Activated naive CD8-positive, alpha-beta T cell treated with anti-CD3 and anti-CD28 coated beads for 36 hours (primary cell): ENCODE measurements at regions not wholly inside any gene's neighbourhood (a gene's known extent, or its start where the extent isn't known, plus 50 kb on each side); places are given as distances from the start of the nearest gene placed in this dataset.

Experiments
- DNase-seq: peaks from one replicate; pipeline ENCODE4 v3.0.0; 2021
- H3K27ac Mint-ChIP-seq: one replicate; pipeline ENCODE4 v1.8.0; 2022; ENCODE audit warnings: mild to moderate bottlenecking, moderate library complexity, mixed read lengths
- H3K27me3 Mint-ChIP-seq: one replicate; pipeline ENCODE4 v1.8.0; 2022; ENCODE audit warnings: mild to moderate bottlenecking, mixed read lengths
- H3K36me3 Mint-ChIP-seq: one replicate; pipeline ENCODE4 v1.8.0; 2021; ENCODE audit warnings: mild to moderate bottlenecking, mixed read lengths
- H3K4me1 Mint-ChIP-seq: one replicate; pipeline ENCODE4 v1.8.0; 2021; ENCODE audit warnings: mixed read lengths
- H3K4me3 Mint-ChIP-seq: one replicate; pipeline ENCODE4 v1.8.0; 2022; ENCODE audit warnings: mild to moderate bottlenecking, moderate library complexity, mixed read lengths
- H3K9me3 Mint-ChIP-seq: one replicate; pipeline ENCODE4 v1.8.0; 2022; ENCODE audit warnings: mixed read lengths

GRCh38 chr1:38451541-38451993, 405.0 kb upstream of the POU3F1 start:
- H3K27ac Mint-ChIP-seq: no peak overlapping the region
- H3K27me3 Mint-ChIP-seq: peaks cover 12% of the 10 kb centered on the region
- no peaks in the 10 kb centered on the region for H3K9me3 Mint-ChIP-seq
- H3K4me3 Mint-ChIP-seq: no peak overlapping the region
- no peak for DNase-seq
- no peaks in the 10 kb centered on the region for H3K4me1 Mint-ChIP-seq
- no peaks in the 10 kb centered on the region for H3K36me3 Mint-ChIP-seq

DNA sequence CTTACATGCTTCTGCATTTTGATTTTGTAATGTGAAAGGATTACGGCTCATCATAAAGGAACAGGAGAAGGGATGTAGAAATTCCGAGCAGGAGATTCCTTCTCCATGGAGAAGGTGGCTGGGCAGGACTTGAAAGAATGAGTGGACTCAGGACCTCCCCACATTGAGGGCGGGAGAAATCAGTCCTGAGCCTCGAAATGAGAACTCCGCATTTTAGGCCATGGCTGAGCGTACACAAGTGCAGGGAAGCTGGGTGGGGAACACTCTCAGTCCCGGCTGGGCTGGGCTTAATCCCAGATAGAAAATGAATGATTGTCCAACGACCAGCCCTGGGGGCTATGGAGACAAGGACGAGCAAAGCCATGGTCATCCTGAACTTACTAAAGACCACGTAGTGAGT, 402.3 kb upstream of the POU3F1 start:
- Mint-ChIP-seq H3K27ac (no peak overlapping the region), H3K4me1 (no peaks in the 10 kb centered on the region), H3K4me3 (no peak overlapping the region), H3K9me3 (no peaks in the 10 kb centered on the region), H3K27me3 (peaks cover 29% of the 10 kb centered on the region), H3K36me3 (no peaks in the 10 kb centered on the region)
- DNase-seq: no peak

- no peaks in the 10 kb centered on the region for H3K4me1 Mint-ChIP-seq
- H3K9me3 Mint-ChIP-seq: peaks cover 6% of the 10 kb centered on the region
- no peak overlapping the region for H3K27ac Mint-ChIP-seq
- H3K27me3 Mint-ChIP-seq: peaks cover 42% of the 10 kb centered on the region
- no peak overlapping the region for H3K4me3 Mint-ChIP-seq
- no peak for DNase-seq
- no peaks in the 10 kb centered on the region for H3K36me3 Mint-ChIP-seq
These were observed 400.3 kb upstream of the POU3F1 start for GRCh38 chr1:38446936-38447335.

GRCh38 chr1:38444770-38445442, 398.3 kb upstream of the POU3F1 start:
- Mint-ChIP-seq H3K36me3 (peaks cover 5% of the 10 kb centered on the region), H3K27ac (no peak overlapping the region), H3K9me3 (peaks cover 21% of the 10 kb centered on the region), H3K4me1 (no peaks in the 10 kb centered on the region), H3K27me3 (peaks cover 54% of the 10 kb centered on the region), H3K4me3 (no peak overlapping the region)
- no peak for DNase-seq

DNA sequence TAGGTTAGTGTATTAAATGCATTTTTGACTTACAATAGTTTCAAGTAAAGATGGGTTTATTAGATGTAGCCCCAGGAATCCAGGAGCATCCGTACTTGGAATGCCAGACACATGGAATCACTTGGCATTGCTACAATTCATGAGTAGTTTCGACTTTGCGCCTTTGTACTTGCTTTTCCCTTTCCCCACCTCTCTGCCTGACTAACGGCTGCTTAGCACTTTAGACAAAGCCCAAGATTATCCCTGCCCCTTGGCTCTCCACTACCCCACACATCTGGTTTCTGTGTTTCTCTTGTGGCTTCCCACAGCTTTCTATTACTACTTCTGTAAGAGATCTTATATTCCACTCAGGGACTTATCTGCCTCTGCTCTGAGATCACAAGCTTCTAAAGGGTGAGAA, 397.7 kb upstream of the POU3F1 start:
- DNase-seq: no peak
- peaks cover 23% of the 10 kb centered on the region for H3K9me3 Mint-ChIP-seq
- no peak overlapping the region for H3K27ac Mint-ChIP-seq
- no peaks in the 10 kb centered on the region for H3K4me1 Mint-ChIP-seq
- peaks cover 5% of the 10 kb centered on the region for H3K36me3 Mint-ChIP-seq
- H3K27me3 Mint-ChIP-seq: peaks cover 55% of the 10 kb centered on the region
- H3K4me3 Mint-ChIP-seq: no peak overlapping the region

- peaks cover 5% of the 10 kb centered on the region for H3K36me3 Mint-ChIP-seq
- H3K4me1 Mint-ChIP-seq: no peaks in the 10 kb centered on the region
- peaks cover 23% of the 10 kb centered on the region for H3K9me3 Mint-ChIP-seq
- DNase-seq: no peak
- H3K27me3 Mint-ChIP-seq: peaks cover 39% of the 10 kb centered on the region
- no peak overlapping the region for H3K4me3 Mint-ChIP-seq
- H3K27ac Mint-ChIP-seq: no peak overlapping the region
These were observed 393.8 kb upstream of the POU3F1 start for GRCh38 chr1:38440402-38440801.

DNA sequence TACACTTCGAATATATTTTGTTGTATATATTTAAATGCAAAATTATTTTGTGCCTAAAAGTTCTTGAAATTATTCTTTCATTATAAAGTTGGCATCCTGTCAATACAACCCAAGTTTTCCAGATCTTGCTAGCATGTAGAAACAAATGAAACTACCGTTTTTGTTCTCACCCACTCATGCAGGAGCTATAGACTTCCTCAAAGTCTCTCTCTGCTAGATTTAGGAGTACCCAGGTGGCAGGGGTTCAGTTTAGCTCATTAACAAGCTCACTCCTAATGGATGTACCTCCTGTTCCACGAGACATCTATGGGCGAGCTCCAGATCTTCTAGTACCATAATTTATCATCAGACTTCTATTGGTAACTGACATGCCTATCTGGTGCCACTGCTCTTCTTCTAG, 390.2 kb upstream of the POU3F1 start:
- Mint-ChIP-seq H3K4me1 (no peaks in the 10 kb centered on the region), H3K4me3 (no peak overlapping the region), H3K9me3 (peaks cover 16% of the 10 kb centered on the region), H3K36me3 (peaks cover 4% of the 10 kb centered on the region), H3K27me3 (peaks cover 15% of the 10 kb centered on the region), H3K27ac (no peak overlapping the region)
- DNase-seq: no peak

- no peak for DNase-seq
- H3K4me3 Mint-ChIP-seq: no peak overlapping the region
- no peak overlapping the region for H3K27ac Mint-ChIP-seq
- no peaks in the 10 kb centered on the region for H3K4me1 Mint-ChIP-seq
- H3K27me3 Mint-ChIP-seq: peaks cover 17% of the 10 kb centered on the region
- peaks cover 8% of the 10 kb centered on the region for H3K9me3 Mint-ChIP-seq
- peaks cover 2% of the 10 kb centered on the region for H3K36me3 Mint-ChIP-seq
These were observed 389.4 kb upstream of the POU3F1 start for GRCh38 chr1:38436006-38436405.

DNA sequence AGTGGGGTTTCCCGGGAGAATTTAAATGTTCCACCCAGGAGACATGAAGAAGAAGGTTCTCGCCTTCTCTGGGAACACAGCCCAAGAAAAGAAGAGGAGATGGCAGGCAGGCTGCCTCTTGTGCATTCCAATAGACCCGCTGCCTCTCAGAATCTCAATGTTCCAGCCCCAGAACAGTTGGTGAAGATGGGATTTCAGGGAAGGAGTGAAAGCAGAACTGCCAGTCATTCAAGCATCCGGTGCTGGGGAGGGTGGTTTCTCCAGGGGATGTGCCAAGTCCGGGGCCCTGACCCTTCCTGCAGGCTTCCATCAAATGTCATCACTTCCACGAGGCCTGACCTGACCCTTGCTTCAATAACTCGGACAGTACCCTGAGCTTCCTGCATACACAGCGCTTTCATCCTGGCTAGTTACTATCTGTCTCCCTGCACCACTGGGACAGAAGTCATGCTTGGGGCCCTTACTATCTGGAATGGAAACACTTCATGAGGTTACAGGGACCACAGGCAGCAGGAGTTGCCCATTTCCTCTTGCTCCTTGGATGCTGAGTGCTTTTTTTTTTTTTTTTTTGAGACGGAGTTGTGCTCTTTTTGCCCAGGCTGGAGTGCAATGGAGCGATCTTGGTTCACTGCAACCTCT, 386.6 kb upstream of the POU3F1 start:
- no peak for DNase-seq
- Mint-ChIP-seq H3K36me3 (no peaks in the 10 kb centered on the region), H3K9me3 (no peaks in the 10 kb centered on the region), H3K4me1 (no peaks in the 10 kb centered on the region), H3K27me3 (peaks cover 8% of the 10 kb centered on the region), H3K4me3 (no peak overlapping the region), H3K27ac (no peak overlapping the region)

DNA sequence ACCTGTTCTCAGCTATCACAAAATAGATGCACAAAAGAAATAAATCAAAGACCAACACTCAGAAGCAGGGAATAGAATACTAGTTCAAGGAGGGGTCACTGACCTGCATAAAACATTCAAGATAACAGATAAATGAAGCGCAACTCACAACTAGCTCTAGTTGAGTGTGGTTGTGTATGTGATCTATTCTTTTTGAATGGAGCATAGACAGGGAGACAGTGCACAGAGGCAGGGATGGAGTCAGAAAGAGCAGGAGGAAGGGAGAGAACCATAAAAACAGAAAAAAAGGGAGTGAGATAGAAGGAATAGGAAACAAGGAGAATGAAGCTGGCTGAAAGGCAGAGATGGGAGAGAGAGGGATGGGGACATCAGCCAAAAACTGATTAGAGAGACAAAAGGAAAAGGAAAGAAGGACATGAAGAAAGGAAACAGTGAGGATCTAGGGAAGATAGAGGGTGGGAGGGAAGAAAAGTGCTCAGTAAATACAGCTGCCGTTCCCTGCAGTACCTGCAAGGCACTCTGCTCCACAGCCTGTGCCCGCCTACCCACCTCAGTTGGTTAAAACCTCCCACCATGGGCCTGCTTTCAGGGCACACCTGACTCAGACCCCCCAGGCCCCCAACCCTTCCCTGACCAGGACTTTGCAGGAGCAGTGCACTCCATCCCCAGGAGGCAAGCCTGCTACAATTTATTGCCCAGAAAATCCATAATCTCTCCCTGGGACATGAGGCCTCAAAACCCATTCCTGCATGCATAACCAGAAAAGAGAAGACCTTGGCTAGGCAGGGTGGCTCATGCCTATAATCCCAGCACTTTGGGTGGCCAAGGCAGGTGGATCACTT, 385.2 kb upstream of the POU3F1 start:
- Mint-ChIP-seq H3K4me1 (no peaks in the 10 kb centered on the region), H3K9me3 (no peaks in the 10 kb centered on the region), H3K4me3 (no peak overlapping the region), H3K27me3 (peaks cover 9% of the 10 kb centered on the region), H3K36me3 (no peaks in the 10 kb centered on the region), H3K27ac (no peak overlapping the region)
- no peak for DNase-seq

DNA sequence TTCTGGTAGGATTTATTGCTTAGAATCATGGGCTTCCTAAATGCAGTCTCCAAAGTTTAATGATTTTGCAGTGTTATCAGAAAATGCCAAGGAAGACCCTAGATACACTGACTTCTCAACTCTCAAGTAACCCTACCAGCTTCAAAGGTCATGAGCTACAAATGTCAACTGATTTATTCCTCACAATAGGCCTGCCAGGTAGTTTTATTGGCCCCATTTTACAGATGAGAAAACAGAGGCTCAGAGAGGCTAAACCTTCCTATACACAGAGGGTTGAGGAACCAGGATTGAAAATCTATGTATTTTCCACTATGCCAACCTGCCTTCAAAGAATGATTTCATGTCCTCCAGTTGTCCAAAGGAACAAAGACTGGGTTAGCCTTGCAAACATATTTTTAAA, 384.4 kb upstream of the POU3F1 start:
- Mint-ChIP-seq H3K4me3 (no peak overlapping the region), H3K27ac (no peak overlapping the region), H3K27me3 (peaks cover 17% of the 10 kb centered on the region), H3K4me1 (no peaks in the 10 kb centered on the region), H3K9me3 (no peaks in the 10 kb centered on the region), H3K36me3 (no peaks in the 10 kb centered on the region)
- DNase-seq: no peak

GRCh38 chr1:38424677-38425076, 378.1 kb upstream of the POU3F1 start:
- Mint-ChIP-seq H3K4me1 (no peaks in the 10 kb centered on the region), H3K4me3 (no peak overlapping the region), H3K36me3 (peaks cover 2% of the 10 kb centered on the region), H3K27ac (no peak overlapping the region), H3K27me3 (peaks cover 23% of the 10 kb centered on the region), H3K9me3 (peaks cover 8% of the 10 kb centered on the region)
- no peak for DNase-seq

- Mint-ChIP-seq H3K4me1 (no peaks in the 10 kb centered on the region), H3K27me3 (peaks cover 10% of the 10 kb centered on the region), H3K4me3 (no peak overlapping the region), H3K27ac (no peak overlapping the region), H3K36me3 (peaks cover 2% of the 10 kb centered on the region), H3K9me3 (peaks cover 11% of the 10 kb centered on the region)
- no peak for DNase-seq
These were observed 374.1 kb upstream of the POU3F1 start for GRCh38 chr1:38420666-38421065.

DNA sequence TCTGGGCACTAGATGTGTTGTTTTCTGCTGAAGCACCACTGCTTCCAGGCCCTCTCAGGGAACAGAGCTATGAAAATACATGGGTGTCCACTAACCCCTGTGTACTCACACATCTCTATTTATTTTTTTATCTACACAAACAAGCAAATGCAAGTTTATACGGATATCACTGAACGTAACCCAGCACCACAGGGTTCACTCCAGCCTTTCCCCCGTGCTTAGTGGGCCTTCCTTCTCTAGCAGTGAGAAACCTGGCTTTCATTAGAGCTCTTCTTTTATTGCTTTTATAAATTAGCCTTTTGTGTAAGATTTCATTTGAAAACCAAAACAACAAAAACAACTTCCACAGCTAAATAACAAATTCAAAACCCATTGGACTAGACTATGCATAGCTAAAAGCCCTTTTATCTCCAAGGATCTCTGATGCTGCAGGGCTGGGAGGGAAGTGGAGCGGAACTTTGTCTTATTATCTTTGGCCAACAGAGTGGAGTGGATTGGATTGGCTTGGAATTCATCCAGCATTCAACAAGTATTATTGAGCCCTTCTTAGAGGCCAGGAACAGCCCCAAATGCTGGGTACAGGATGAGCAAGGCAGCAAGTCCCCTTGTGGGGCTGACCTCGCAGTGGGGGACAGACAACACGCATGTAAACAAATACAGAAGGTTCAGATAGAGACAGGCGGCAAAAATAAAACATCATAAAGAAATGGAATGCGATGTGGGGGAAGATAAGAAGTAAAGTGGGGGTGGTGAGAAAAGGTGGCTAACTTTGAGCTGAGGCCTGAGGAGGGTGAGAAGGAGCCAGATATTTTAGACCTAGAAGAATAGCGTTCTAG, 371.8 kb upstream of the POU3F1 start:
- H3K27me3 Mint-ChIP-seq: peaks cover 6% of the 10 kb centered on the region
- no peak for DNase-seq
- H3K4me1 Mint-ChIP-seq: no peaks in the 10 kb centered on the region
- no peak overlapping the region for H3K27ac Mint-ChIP-seq
- H3K36me3 Mint-ChIP-seq: peaks cover 2% of the 10 kb centered on the region
- H3K4me3 Mint-ChIP-seq: no peak overlapping the region
- H3K9me3 Mint-ChIP-seq: peaks cover 19% of the 10 kb centered on the region

- Mint-ChIP-seq H3K27ac (no peak overlapping the region), H3K27me3 (peaks cover 30% of the 10 kb centered on the region), H3K4me3 (no peak overlapping the region), H3K4me1 (no peaks in the 10 kb centered on the region), H3K9me3 (peaks cover 18% of the 10 kb centered on the region), H3K36me3 (peaks cover 3% of the 10 kb centered on the region)
- DNase-seq: no peak
These were observed 357.1 kb upstream of the POU3F1 start for GRCh38 chr1:38403667-38404066.
